GM12878 (cell line): ENCODE measurements at regions not wholly inside any gene's neighbourhood (a gene's known extent, or its start where the extent isn't known, plus 50 kb on each side); places are given as distances from the start of the nearest gene placed in this dataset.

Source experiments
- ATAC-seq: fragments of 200-7000 bp; cut with Tn5 transposase; 3 replicates; pipeline ENCODE4 v1.9.1; 2020; ENCODE audit warnings: mild to moderate bottlenecking, moderate library complexity
- BruUV-seq: library from RNA; stranded (reverse); fragments of 400-500 nt; replicated peaks from 2 replicates; lab custom pipeline; 2021; lab: Mats Ljungman, UMichigan
- CTCF ChIA-PET: fragments of 300-600 bp; sonication (Branson Sonifier 250); formaldehyde crosslinking; extraction: SDS; loops from one replicate; lab custom pipeline; 2021; ENCODE audit warnings: inconsistent platforms; lab: Yijun Ruan, JAX
- POLR2A ChIA-PET: fragments of 350-600 bp; formaldehyde crosslinking; extraction: SDS; loops from one replicate; lab custom pipeline; 2021; ENCODE audit warnings: inconsistent platforms; lab: Charles Lee
- RAD21 ChIA-PET: fragments of 300-600 bp; sonication (Branson Sonifier 250); formaldehyde crosslinking; loops from one replicate; lab custom pipeline; 2023; ENCODE audit warnings: antibody characterized with exemption; ENCODE audit not compliant: unreplicated experiment; lab: Charles Lee
- SMC1A ChIA-PET: fragments of 300-600 bp; sonication (Branson Sonifier 250); formaldehyde crosslinking; loops from one replicate; lab custom pipeline; 2023; ENCODE audit not compliant: unreplicated experiment, uncharacterized antibody; lab: Charles Lee
- DNase-seq: peaks from one replicate; pipeline ENCODE4 v3.0.0-alpha.2; 2011; ENCODE audit warnings: low read depth, low spot score
- FAIRE-seq: peaks from 3 replicates; lab custom pipeline; 2011; peaks lifted over from hg19 to GRCh38; lab: Jason Lieb, UNC
- H2AFZ ChIP-seq: 2 replicates; pipeline ENCODE4 v1.6.0; 2011; ENCODE audit warnings: low read depth, low read length, control low read depth; ENCODE audit not compliant: control insufficient read depth
- H3K27ac ChIP-seq: 2 replicates; pipeline ENCODE4 v1.5.1; 2011; ENCODE audit warnings: control low read depth; ENCODE audit not compliant: control insufficient read depth, insufficient read depth
- H3K27me3 ChIP-seq, 2 experiments: replicated peaks in 1 of 2; 2 replicates each; pipeline versions ENCODE4 v1.6.0 to v1.6.1; 2011; ENCODE audit warnings: low read length in 1 of 2; ENCODE audit not compliant: control insufficient read depth in 2 of 2, insufficient read depth in 2 of 2
- H3K36me3 ChIP-seq, 2 experiments: 2 replicates each; pipeline ENCODE4 v1.5.1; 2011; ENCODE audit warnings: low read length in 1 of 2; ENCODE audit not compliant: control insufficient read depth in 2 of 2, insufficient read depth in 2 of 2
- H3K4me1 ChIP-seq: 2 replicates; pipeline ENCODE4 v1.6.1; 2011; ENCODE audit warnings: mild to moderate bottlenecking, low read length, moderate library complexity, mixed read lengths; ENCODE audit not compliant: control insufficient read depth, insufficient read depth
- H3K4me2 ChIP-seq: 2 replicates; pipeline ENCODE4 v1.6.0; 2011; ENCODE audit warnings: control low read depth; ENCODE audit not compliant: control insufficient read depth, insufficient read depth
- H3K4me3 ChIP-seq: fragments of 200-600 bp; sonication (generic); 2 replicates; pipeline ENCODE4 v1.5.1; 2016
- H3K79me2 ChIP-seq: 2 replicates; pipeline ENCODE4 v1.6.0; 2011; ENCODE audit warnings: low read length; ENCODE audit not compliant: control insufficient read depth, insufficient read depth
- H3K9ac ChIP-seq: 2 replicates; pipeline ENCODE4 v1.8.0; 2011; ENCODE audit warnings: low read length, control low read depth, mixed read lengths; ENCODE audit not compliant: control insufficient read depth, insufficient read depth
- H3K9me3 ChIP-seq: replicated peaks from 3 replicates; pipeline ENCODE4 v1.5.1; 2011; ENCODE audit warnings: mild to moderate bottlenecking, low read length; ENCODE audit not compliant: control insufficient read depth, insufficient read depth
- H4K20me1 ChIP-seq: 2 replicates; pipeline ENCODE4 v1.6.0; 2011; ENCODE audit not compliant: control insufficient read depth, insufficient read depth
- BACH1 ChIP-seq: fragments of 450-650 bp; IDR thresholded peaks from 2 replicates; pipeline ENCODE4 v1.6.1; 2017; ENCODE audit warnings: mild to moderate bottlenecking, borderline replicate concordance
- BRCA1 ChIP-seq: IDR thresholded peaks from 2 replicates; pipeline ENCODE4 v1.6.1; 2011; ENCODE audit warnings: low read depth, low read length, improper control_type of control experiment
- CBX3 ChIP-seq: fragments of 200-600 bp; sonication (generic); IDR thresholded peaks from 2 replicates; pipeline ENCODE4 v1.6.1; 2016; ENCODE audit warnings: low read depth, borderline replicate concordance
- CBX5 ChIP-seq: sonication (generic); IDR thresholded peaks from 2 replicates; pipeline ENCODE4 v1.6.1; 2016; ENCODE audit warnings: low read depth, moderate library complexity, mild to moderate bottlenecking, inconsistent platforms
- EED ChIP-seq: sonication (generic); IDR thresholded peaks from 2 replicates; pipeline ENCODE4 v1.6.1; 2016; ENCODE audit warnings: antibody characterized with exemption, low read depth
- ESRRA ChIP-seq: IDR thresholded peaks from 2 replicates; pipeline ENCODE4 v1.6.1; 2012; ENCODE audit warnings: mild to moderate bottlenecking, low read length, improper control_type of control experiment
- FOS ChIP-seq: IDR thresholded peaks from 3 replicates; pipeline ENCODE4 v1.6.1; 2011; ENCODE audit warnings: borderline replicate concordance; ENCODE audit not compliant: insufficient read length; ENCODE audit errors: extremely low read depth
- HDAC2 ChIP-seq: fragments of 200-600 bp; sonication (generic); IDR thresholded peaks from 2 replicates; pipeline ENCODE4 v1.6.1; 2017
- MEF2A ChIP-seq: IDR thresholded peaks from 2 replicates; pipeline ENCODE4 v1.6.1; 2011; ENCODE audit warnings: low read depth, mild to moderate bottlenecking, low read length, moderate library complexity; ENCODE audit not compliant: insufficient read depth
- NBN ChIP-seq: fragments of 450-650 bp; IDR thresholded peaks from 2 replicates; pipeline ENCODE4 v1.6.1; 2016
- NFXL1 ChIP-seq: fragments of 450-650 bp; IDR thresholded peaks from 2 replicates; pipeline ENCODE4 v1.6.1; 2017; ENCODE audit warnings: antibody characterized with exemption, mild to moderate bottlenecking, borderline replicate concordance
- NFYB ChIP-seq: IDR thresholded peaks from 2 replicates; pipeline ENCODE4 v1.6.1; 2011; ENCODE audit warnings: low read depth, mild to moderate bottlenecking, low read length, improper control_type of control experiment, moderate library complexity; ENCODE audit not compliant: insufficient read depth
- NRF1 ChIP-seq: conservative IDR thresholded peaks from 2 replicates; pipeline ENCODE4 v1.6.1; 2011; ENCODE audit warnings: mild to moderate bottlenecking, low read depth, low read length, improper control_type of control experiment
- SREBF1 ChIP-seq: IDR thresholded peaks from 2 replicates; pipeline ENCODE4 v1.6.1; 2012; ENCODE audit warnings: mild to moderate bottlenecking, low read length
- SUZ12 ChIP-seq: fragments of 200-600 bp; sonication (generic); IDR thresholded peaks from one replicate; pipeline ENCODE4 v1.6.1; 2018; ENCODE audit warnings: antibody characterized with exemption, mild to moderate bottlenecking; ENCODE audit not compliant: unreplicated experiment
- TCF12 ChIP-seq: IDR thresholded peaks from 2 replicates; pipeline ENCODE4 v1.6.1; 2011; ENCODE audit warnings: low read depth, mild to moderate bottlenecking, low read length
- TCF3 ChIP-seq: IDR thresholded peaks from 2 replicates; pipeline ENCODE4 v1.6.1; 2012; ENCODE audit warnings: low read depth, mild to moderate bottlenecking, low read length, borderline replicate concordance; ENCODE audit not compliant: insufficient read depth
- WGBS: methylation state at CpG from one replicate; pipeline ENCODE4 v1.1.6; 2016; ENCODE audit warnings: low lambda C conversion rate; ENCODE audit not compliant: insufficient replicate concordance, insufficient coverage; ENCODE audit errors: missing lambda C conversion rate; 5-methylcytosine and 5-hydroxymethylcytosine counted together
- in situ Hi-C: fragments of 300-500 bp; cut with MboI; formaldehyde crosslinking; loops from 9 replicates; pipeline ENCODE4 v1.14.3; 2018; ENCODE audit warnings: mixed read lengths
- intact Hi-C: fragments of 100-400 bp; cut with micrococcal nuclease; formaldehyde crosslinking; loops from one replicate; pipeline ENCODE4 v1.14.2; 2022; ENCODE audit not compliant: unreplicated experiment
- TF ChIP-seq, protein P1 (sequence below): fragments of 450-650 bp; IDR thresholded peaks from 2 replicates; pipeline ENCODE4 v1.6.1; 2018; ENCODE audit warnings: mild to moderate bottlenecking, low read depth, moderate library complexity; ENCODE audit not compliant: partially characterized antibody
- TF ChIP-seq, protein P2 (sequence below): fragments of 450-650 bp; IDR thresholded peaks from 2 replicates; pipeline ENCODE4 v1.6.1; 2017; ENCODE audit warnings: low read depth, mild to moderate bottlenecking, moderate library complexity
- TF ChIP-seq, protein P3 (sequence below): fragments of 450-650 bp; IDR thresholded peaks from 2 replicates; pipeline ENCODE4 v1.6.1; 2017; ENCODE audit warnings: borderline replicate concordance

DNA sequence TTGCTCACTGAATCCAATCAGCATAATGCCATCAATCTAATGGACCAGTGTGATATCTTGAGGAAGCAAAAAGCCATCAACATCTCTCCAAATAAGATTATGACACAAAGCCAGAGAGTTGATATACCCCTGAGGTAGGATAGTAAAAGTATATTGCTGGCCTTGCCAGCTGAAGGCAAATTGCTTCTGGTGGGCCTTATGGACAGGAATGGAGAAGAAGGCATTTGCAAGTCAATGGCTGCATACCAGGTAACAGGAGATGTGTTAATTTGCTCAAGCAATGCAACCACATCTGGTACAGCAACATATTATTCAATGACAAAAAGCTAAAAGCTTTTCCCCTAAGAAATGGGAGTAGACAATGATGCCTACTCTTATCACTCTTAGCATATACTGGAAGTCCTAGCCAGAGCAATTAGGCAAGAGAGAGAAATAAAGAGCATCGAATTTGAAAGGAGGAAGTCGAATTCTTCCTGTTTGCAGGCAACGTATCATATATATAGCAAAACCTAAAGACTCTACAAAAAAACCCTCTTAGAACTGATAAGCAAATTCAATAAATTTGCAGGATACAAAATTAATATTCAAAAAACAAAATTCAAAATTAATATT lies 216.1 kb upstream of the RASA1 start (continued):
- TF ChIP-seq EED (no peak), MEF2A (no peak), SREBF1 (no peak)

DNA sequence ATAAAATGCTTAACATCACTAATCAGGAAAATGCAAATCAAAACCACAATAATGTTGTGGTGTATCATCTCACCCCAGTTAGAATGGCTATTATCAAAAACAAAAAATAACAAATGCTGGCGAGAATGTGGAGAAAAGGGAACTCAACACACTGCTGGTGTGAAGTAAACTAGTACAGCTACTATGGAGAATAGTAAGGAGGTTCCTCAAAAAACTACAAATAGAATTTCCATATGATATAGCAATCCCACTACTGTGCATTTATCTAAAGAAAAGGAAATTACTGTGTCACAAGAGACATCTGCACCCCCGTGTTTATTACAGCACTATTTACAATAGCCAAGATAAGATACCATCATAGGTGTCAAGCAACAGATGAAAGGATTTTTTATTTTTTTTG lies 214.5 kb upstream of the RASA1 start:
- Histone ChIP-seq H2AFZ (no peak overlapping the region), H3K9me3 (no peaks in the 10 kb centered on the region; the same call in 2 of the 3 replicates), H3K79me2 (no peaks in the 10 kb centered on the region), H3K9ac (no peak overlapping the region), H4K20me1 (no peaks in the 10 kb centered on the region), H3K4me1 (no peaks in the 10 kb centered on the region), H3K4me3 (no peak overlapping the region), H3K27ac (no peak overlapping the region), H3K36me3 (no peaks in the 10 kb centered on the region), H3K4me2 (no peak overlapping the region), H3K27me3 (no peaks in the 10 kb centered on the region)
- RAD21 ChIA-PET: no interaction called here
- in situ Hi-C loops: no loop called here
- SMC1A ChIA-PET: no interaction called here
- CTCF ChIA-PET: no interaction called here
- no TSS peak for BruUV-seq
- intact Hi-C loops: no loop called here
- FAIRE-seq (no peak), DNase-seq (no peak), ATAC-seq (no peak)
- POLR2A ChIA-PET: no interaction called here
- 2% methylated on average over 2 of the region's 2 CpGs for WGBS
- TF ChIP-seq ESRRA (no peak), SUZ12 (no peak), CBX5 (no peak), FOS (no peak), TCF12 (no peak), NRF1 (no peak), BRCA1 (no peak), NFXL1 (no peak), NBN (no peak), BACH1 (no peak), CBX3 (no peak), HDAC2 (no peak), SREBF1 (no peak), TCF3 (no peak), NFYB (no peak)
- TF ChIP-seq, protein P1, sequence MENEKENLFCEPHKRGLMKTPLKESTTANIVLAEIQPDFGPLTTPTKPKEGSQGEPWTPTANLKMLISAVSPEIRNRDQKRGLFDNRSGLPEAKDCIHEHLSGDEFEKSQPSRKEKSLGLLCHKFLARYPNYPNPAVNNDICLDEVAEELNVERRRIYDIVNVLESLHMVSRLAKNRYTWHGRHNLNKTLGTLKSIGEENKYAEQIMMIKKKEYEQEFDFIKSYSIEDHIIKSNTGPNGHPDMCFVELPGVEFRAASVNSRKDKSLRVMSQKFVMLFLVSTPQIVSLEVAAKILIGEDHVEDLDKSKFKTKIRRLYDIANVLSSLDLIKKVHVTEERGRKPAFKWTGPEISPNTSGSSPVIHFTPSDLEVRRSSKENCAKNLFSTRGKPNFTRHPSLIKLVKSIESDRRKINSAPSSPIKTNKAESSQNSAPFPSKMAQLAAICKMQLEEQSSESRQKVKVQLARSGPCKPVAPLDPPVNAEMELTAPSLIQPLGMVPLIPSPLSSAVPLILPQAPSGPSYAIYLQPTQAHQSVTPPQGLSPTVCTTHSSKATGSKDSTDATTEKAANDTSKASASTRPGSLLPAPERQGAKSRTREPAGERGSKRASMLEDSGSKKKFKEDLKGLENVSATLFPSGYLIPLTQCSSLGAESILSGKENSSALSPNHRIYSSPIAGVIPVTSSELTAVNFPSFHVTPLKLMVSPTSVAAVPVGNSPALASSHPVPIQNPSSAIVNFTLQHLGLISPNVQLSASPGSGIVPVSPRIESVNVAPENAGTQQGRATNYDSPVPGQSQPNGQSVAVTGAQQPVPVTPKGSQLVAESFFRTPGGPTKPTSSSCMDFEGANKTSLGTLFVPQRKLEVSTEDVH: no peak
- TF ChIP-seq, protein P2, sequence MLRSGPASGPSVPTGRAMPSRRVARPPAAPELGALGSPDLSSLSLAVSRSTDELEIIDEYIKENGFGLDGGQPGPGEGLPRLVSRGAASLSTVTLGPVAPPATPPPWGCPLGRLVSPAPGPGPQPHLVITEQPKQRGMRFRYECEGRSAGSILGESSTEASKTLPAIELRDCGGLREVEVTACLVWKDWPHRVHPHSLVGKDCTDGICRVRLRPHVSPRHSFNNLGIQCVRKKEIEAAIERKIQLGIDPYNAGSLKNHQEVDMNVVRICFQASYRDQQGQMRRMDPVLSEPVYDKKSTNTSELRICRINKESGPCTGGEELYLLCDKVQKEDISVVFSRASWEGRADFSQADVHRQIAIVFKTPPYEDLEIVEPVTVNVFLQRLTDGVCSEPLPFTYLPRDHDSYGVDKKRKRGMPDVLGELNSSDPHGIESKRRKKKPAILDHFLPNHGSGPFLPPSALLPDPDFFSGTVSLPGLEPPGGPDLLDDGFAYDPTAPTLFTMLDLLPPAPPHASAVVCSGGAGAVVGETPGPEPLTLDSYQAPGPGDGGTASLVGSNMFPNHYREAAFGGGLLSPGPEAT: no peak
- TF ChIP-seq, protein P3, sequence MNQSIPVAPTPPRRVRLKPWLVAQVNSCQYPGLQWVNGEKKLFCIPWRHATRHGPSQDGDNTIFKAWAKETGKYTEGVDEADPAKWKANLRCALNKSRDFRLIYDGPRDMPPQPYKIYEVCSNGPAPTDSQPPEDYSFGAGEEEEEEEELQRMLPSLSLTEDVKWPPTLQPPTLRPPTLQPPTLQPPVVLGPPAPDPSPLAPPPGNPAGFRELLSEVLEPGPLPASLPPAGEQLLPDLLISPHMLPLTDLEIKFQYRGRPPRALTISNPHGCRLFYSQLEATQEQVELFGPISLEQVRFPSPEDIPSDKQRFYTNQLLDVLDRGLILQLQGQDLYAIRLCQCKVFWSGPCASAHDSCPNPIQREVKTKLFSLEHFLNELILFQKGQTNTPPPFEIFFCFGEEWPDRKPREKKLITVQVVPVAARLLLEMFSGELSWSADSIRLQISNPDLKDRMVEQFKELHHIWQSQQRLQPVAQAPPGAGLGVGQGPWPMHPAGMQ: no peak
